ENCODE measurements at regions not wholly inside any gene's neighbourhood (a gene's known extent, or its start where the extent isn't known, plus 50 kb on each side); places are given as distances from the start of the nearest gene placed in this dataset.

- Histone ChIP-seq H3K4me3 (no peak overlapping the region), H3K4me1 (replicated peaks) (no peaks in the 10 kb centered on the region), H3K27me3 (replicated peaks; ENCODE audit: insufficient read depth) (no peaks in the 10 kb centered on the region), H3K36me3 (no peaks in the 10 kb centered on the region), H3K27ac (no peak overlapping the region), H3K9me3 (no peaks in the 10 kb centered on the region)
- no peak for DNase-seq (ENCODE audit: low spot score)
- TF ChIP-seq CTCF (IDR thresholded peaks at IDR 0.05) (no peak), POLR2A (IDR thresholded peaks at IDR 0.05) (no peak), POLR2AphosphoS5 (IDR thresholded peaks at IDR 0.05) (no peak)
- 27% methylated on average over 7 of the region's 7 CpGs for WGBS
- intact Hi-C loops (cut with DNase I) = loop anchor here (10.0 kb wide), 1 partner anchor 1662 kb away; the partner anchor contains the start of gene EPHA4
These were observed 285.1 kb downstream of the SLC4A3 start for GRCh38 chr2:219912491-219912921.

GRCh38 chr2:219914577-219914976 lies 287.1 kb downstream of the SLC4A3 start:
- Histone ChIP-seq H3K27me3 (replicated peaks; ENCODE audit: insufficient read depth) (no peaks in the 10 kb centered on the region), H3K4me3 (no peak overlapping the region), H3K27ac (no peak overlapping the region), H3K9me3 (no peaks in the 10 kb centered on the region), H3K36me3 (no peaks in the 10 kb centered on the region), H3K4me1 (replicated peaks) (no peaks in the 10 kb centered on the region)
- TF ChIP-seq POLR2AphosphoS5 (IDR thresholded peaks at IDR 0.05) (no peak), CTCF (IDR thresholded peaks at IDR 0.05) (no peak), POLR2A (IDR thresholded peaks at IDR 0.05) (no peak)
- WGBS = 94% methylated on average over 5 of the region's 5 CpGs
- intact Hi-C loops (cut with DNase I) = loop anchor here (10.0 kb wide), 1 partner anchor 1660 kb away; the partner anchor contains the start of gene EPHA4
- no peak for DNase-seq (ENCODE audit: low spot score)

- H3K9me3 ChIP-seq = no peaks in the 10 kb centered on the region
- no peaks in the 10 kb centered on the region for H3K4me1 ChIP-seq (replicated peaks)
- intact Hi-C loops (cut with DNase I) = loop anchor here (10.0 kb wide), 1 partner anchor 1659 kb away; the partner anchor contains the start of gene EPHA4
- 93% methylated on average over 6 of the region's 6 CpGs for WGBS
- H3K4me3 ChIP-seq = no peak overlapping the region
- no peak overlapping the region for H3K27ac ChIP-seq
- DNase-seq (ENCODE audit: low spot score) = no peak
- no peaks in the 10 kb centered on the region for H3K27me3 ChIP-seq (replicated peaks; ENCODE audit: insufficient read depth)
- TF ChIP-seq CTCF (IDR thresholded peaks at IDR 0.05) (no peak), POLR2AphosphoS5 (IDR thresholded peaks at IDR 0.05) (no peak), POLR2A (IDR thresholded peaks at IDR 0.05) (no peak)
- no peaks in the 10 kb centered on the region for H3K36me3 ChIP-seq
These were observed 288.9 kb downstream of the SLC4A3 start for GRCh38 chr2:219916281-219916680.

- Histone ChIP-seq H3K27me3 (replicated peaks; ENCODE audit: insufficient read depth) (no peaks in the 10 kb centered on the region), H3K27ac (no peak overlapping the region), H3K4me3 (no peak overlapping the region), H3K9me3 (no peaks in the 10 kb centered on the region), H3K36me3 (no peaks in the 10 kb centered on the region), H3K4me1 (replicated peaks) (no peaks in the 10 kb centered on the region)
- WGBS = 60% methylated on average over 3 of the region's 3 CpGs
- intact Hi-C loops (cut with DNase I) = loop anchor here (10.0 kb wide), 1 partner anchor 1658 kb away; the partner anchor contains the start of gene EPHA4
- no peak for DNase-seq (ENCODE audit: low spot score)
- TF ChIP-seq POLR2A (IDR thresholded peaks at IDR 0.05) (no peak), POLR2AphosphoS5 (IDR thresholded peaks at IDR 0.05) (no peak), CTCF (IDR thresholded peaks at IDR 0.05) (no peak)
These were observed 289.5 kb downstream of the SLC4A3 start for GRCh38 chr2:219916726-219917440.

- Histone ChIP-seq H3K9me3 (no peaks in the 10 kb centered on the region), H3K4me3 (no peak overlapping the region), H3K27me3 (replicated peaks; ENCODE audit: insufficient read depth) (no peaks in the 10 kb centered on the region), H3K27ac (no peak overlapping the region), H3K4me1 (replicated peaks) (no peaks in the 10 kb centered on the region), H3K36me3 (no peaks in the 10 kb centered on the region)
- WGBS = 13% methylated on average over 3 of the region's 3 CpGs
- TF ChIP-seq POLR2AphosphoS5 (IDR thresholded peaks at IDR 0.05) = no peak
- no peak for TF ChIP-seq CTCF (IDR thresholded peaks at IDR 0.05)
- TF ChIP-seq POLR2A (IDR thresholded peaks at IDR 0.05) = no peak
- no peak for DNase-seq (ENCODE audit: low spot score)
- intact Hi-C loops (cut with DNase I) = loop anchor here (10.0 kb wide), 1 partner anchor 1657 kb away; the partner anchor contains the start of gene EPHA4
These were observed 290.8 kb downstream of the SLC4A3 start for GRCh38 chr2:219918254-219918653.
